Heart left ventricle (tissue), 13 donors: ENCODE measurements at regions not wholly inside any gene's neighbourhood (a gene's known extent, or its start where the extent isn't known, plus 50 kb on each side); places are given as distances from the start of the nearest gene placed in this dataset.

ENCODE experiments used
- CTCF ChIP-seq, 12 donors: fragments of 200-600 bp; sonication (generic) in 4 of 12; IDR thresholded peaks; one replicate each; pipeline versions ENCODE4 v1.5.0 to v1.8.0; 2018 to 2022; ENCODE audit warnings: antibody characterized with exemption in 12 of 12, mild to moderate bottlenecking in 5 of 12
- POLR2A ChIP-seq, 2 donors: fragments of 450-650 bp; IDR thresholded peaks; one replicate each; pipeline ENCODE4 v1.6.1; 2017; ENCODE audit warnings: antibody characterized with exemption in 2 of 2, mild to moderate bottlenecking in 2 of 2, moderate library complexity in 2 of 2
- donor health status: ischemic (EF 13 %, LVEDD 7.1; RV severe dilation, severe dysfunction).
- donor health status: DM: no; HTN: yes; CAD: no.
- donor health status: DM: no; HTN: no; CAD: no.
- donor health status: ischemic (EF 25% LVEDD 6.9; RV normal size, moderate dysfunction).
- donor health status: ischemic (EF 25% LVEDD 5.7; RV mildly dilated, moderate dysfunction).
- donor health status: ischemic (EF 35%, LVEDD 5.7; RV mildly dilated, moderate dysfunction).
- donor health status: nonischemic (EF 11% LVEDD 7.7; RV severe dilation, severe dysfunction).
- donor health status: DM: yes; HTN: yes; CAD: no.
- donor health status: PGD.
- donor health status: ischemic (EF 29% LVEDD 5.4; RV normal size, mild dysfunction).
- donor health status: nonischemic (EF 23%, LVEDD 6.1; RV moderate dilation, normal function).

DNA sequence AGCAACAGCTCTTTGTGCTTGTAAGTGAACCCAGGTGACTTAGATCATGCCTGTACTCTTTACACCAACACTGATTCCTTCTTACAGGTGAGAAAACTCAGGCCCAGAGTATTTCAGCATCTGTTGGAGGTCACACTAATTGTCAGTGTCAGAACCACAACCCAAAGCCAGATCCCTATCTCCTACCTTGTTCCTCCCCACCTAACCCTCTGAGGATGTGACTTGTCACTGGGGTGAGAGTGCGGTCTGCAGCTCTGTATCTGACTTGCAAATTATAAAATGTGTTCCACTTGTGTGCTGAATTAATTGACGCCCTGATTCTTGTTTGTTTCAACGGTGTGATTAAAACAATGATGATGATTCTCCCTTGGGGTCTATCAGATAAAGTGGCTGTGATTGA is 232.5 kb upstream of the KCNG1 start:
- TF ChIP-seq POLR2A (IDR thresholded peaks at IDR 0.05) (no peak), CTCF (IDR thresholded peaks at IDR 0.05) (no peak)
